PC-9 (cell line): ENCODE measurements at regions not wholly inside any gene's neighbourhood (a gene's known extent, or its start where the extent isn't known, plus 50 kb on each side); places are given as distances from the start of the nearest gene placed in this dataset.
A peak's percentile ranks its signal among the peaks of the same experiment; 100 is the strongest.

Experiments
- BruUV-seq: library from RNA; stranded (reverse); fragments of 400-500 nt; replicated peaks from 2 replicates; lab custom pipeline; 2021; lab: Mats Ljungman, UMichigan
- CTCF ChIA-PET: fragments of 300-600 bp; sonication (Branson Sonifier 250); formaldehyde crosslinking; loops from one replicate; lab custom pipeline; 2022; ENCODE audit warnings: antibody characterized with exemption; lab: Charles Lee
- POLR2A ChIA-PET: fragments of 300-600 bp; sonication (Branson Sonifier 250); formaldehyde crosslinking; loops from one replicate; lab custom pipeline; 2022; ENCODE audit warnings: antibody characterized with exemption; ENCODE audit not compliant: unreplicated experiment; lab: Charles Lee
- DNase-seq, 2 experiments: peaks; one replicate each; pipeline versions ENCODE4 v3.0.0 to v3.0.0-alpha.2; 2015 to 2022; ENCODE audit warnings: mixed read lengths in 1 of 2
- H2AFZ ChIP-seq: fragments of 200-600 bp; sonication (generic); 2 replicates; pipeline ENCODE4 v1.8.1; 2017; ENCODE audit warnings: antibody characterized with exemption
- H3F3A ChIP-seq: fragments of 200-600 bp; sonication (generic); 2 replicates; pipeline ENCODE4 v1.8.1; 2017; ENCODE audit warnings: antibody characterized with exemption, mild to moderate bottlenecking, low read depth; ENCODE audit not compliant: insufficient read depth
- H3K27ac ChIP-seq: fragments of 200-600 bp; sonication (generic); 2 replicates; pipeline ENCODE4 v1.6.1; 2016; ENCODE audit warnings: mixed run types
- H3K27me3 ChIP-seq: fragments of 200-600 bp; sonication (generic); 2 replicates; pipeline ENCODE4 v1.6.1; 2016; ENCODE audit warnings: low read depth, mixed run types; ENCODE audit not compliant: insufficient read depth
- H3K36me3 ChIP-seq: fragments of 200-600 bp; sonication (generic); 2 replicates; pipeline ENCODE4 v1.6.1; 2016; ENCODE audit warnings: low read depth, mixed run types
- H3K4me1 ChIP-seq: fragments of 200-600 bp; sonication (generic); replicated peaks from 2 replicates; pipeline ENCODE4 v1.6.1; 2016; ENCODE audit warnings: mixed run types; ENCODE audit not compliant: insufficient read depth
- H3K4me2 ChIP-seq: fragments of 200-600 bp; sonication (generic); 2 replicates; pipeline ENCODE4 v1.6.1; 2017; ENCODE audit warnings: mixed run types
- H3K4me3 ChIP-seq: fragments of 200-600 bp; sonication (generic); 2 replicates; pipeline ENCODE4 v1.6.1; 2016; ENCODE audit warnings: mixed run types
- H3K79me2 ChIP-seq: fragments of 200-600 bp; sonication (generic); 2 replicates; pipeline ENCODE4 v1.6.1; 2017; ENCODE audit warnings: low read depth, mixed run types
- H3K9me2 ChIP-seq: fragments of 200-600 bp; sonication (generic); 2 replicates; pipeline ENCODE4 v1.8.1; 2017; ENCODE audit warnings: mild to moderate bottlenecking; ENCODE audit not compliant: insufficient read depth
- H3K9me3 ChIP-seq: fragments of 200-600 bp; sonication (generic); 2 replicates; pipeline ENCODE4 v1.8.1; 2016; ENCODE audit warnings: low read depth; ENCODE audit not compliant: insufficient read depth
- H4K20me1 ChIP-seq: fragments of 200-600 bp; sonication (generic); 2 replicates; pipeline ENCODE4 v1.8.1; 2017; ENCODE audit not compliant: insufficient read depth
- EZH2 ChIP-seq: fragments of 200-600 bp; sonication (generic); IDR thresholded peaks from 2 replicates; pipeline ENCODE4 v1.8.0; 2017; ENCODE audit warnings: antibody characterized with exemption, low read depth
- intact Hi-C: fragments of 100-400 bp; cut with micrococcal nuclease; formaldehyde crosslinking; loops from one replicate; pipeline ENCODE4 v1.10.0; 2022; ENCODE audit not compliant: unreplicated experiment
- TF ChIP-seq, protein P1 (sequence below): fragments of 200-600 bp; sonication (generic); conservative IDR thresholded peaks from 2 replicates; pipeline ENCODE4 v1.6.1; 2017; ENCODE audit warnings: mixed run types, antibody characterized with exemption, mild to moderate bottlenecking, moderate library complexity

GRCh38 chr4:144818136-144818535 lies 172.2 kb downstream of the HHIP start:
- intact Hi-C loops, result no loop called here
- CTCF ChIA-PET, result no interaction called here
- Histone ChIP-seq H4K20me1 (no peaks in the 10 kb centered on the region), H3K4me3 (no peak overlapping the region), H3K36me3 (no peaks in the 10 kb centered on the region), H3K27me3 (no peaks in the 10 kb centered on the region), H3K4me2 (no peak overlapping the region), H3K9me3 (no peaks in the 10 kb centered on the region), H3K27ac (no peak overlapping the region), H3F3A (no peaks in the 10 kb centered on the region), H3K79me2 (no peaks in the 10 kb centered on the region), H2AFZ (no peak overlapping the region), H3K4me1 (no peaks in the 10 kb centered on the region), H3K9me2 (no peaks in the 10 kb centered on the region)
- POLR2A ChIA-PET, result no interaction called here
- peak; percentile 11 to 53 for DNase-seq
- TF ChIP-seq, protein P1, sequence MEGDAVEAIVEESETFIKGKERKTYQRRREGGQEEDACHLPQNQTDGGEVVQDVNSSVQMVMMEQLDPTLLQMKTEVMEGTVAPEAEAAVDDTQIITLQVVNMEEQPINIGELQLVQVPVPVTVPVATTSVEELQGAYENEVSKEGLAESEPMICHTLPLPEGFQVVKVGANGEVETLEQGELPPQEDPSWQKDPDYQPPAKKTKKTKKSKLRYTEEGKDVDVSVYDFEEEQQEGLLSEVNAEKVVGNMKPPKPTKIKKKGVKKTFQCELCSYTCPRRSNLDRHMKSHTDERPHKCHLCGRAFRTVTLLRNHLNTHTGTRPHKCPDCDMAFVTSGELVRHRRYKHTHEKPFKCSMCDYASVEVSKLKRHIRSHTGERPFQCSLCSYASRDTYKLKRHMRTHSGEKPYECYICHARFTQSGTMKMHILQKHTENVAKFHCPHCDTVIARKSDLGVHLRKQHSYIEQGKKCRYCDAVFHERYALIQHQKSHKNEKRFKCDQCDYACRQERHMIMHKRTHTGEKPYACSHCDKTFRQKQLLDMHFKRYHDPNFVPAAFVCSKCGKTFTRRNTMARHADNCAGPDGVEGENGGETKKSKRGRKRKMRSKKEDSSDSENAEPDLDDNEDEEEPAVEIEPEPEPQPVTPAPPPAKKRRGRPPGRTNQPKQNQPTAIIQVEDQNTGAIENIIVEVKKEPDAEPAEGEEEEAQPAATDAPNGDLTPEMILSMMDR, result no peak
- no peak for TF ChIP-seq EZH2
- no TSS peak for BruUV-seq

DNA sequence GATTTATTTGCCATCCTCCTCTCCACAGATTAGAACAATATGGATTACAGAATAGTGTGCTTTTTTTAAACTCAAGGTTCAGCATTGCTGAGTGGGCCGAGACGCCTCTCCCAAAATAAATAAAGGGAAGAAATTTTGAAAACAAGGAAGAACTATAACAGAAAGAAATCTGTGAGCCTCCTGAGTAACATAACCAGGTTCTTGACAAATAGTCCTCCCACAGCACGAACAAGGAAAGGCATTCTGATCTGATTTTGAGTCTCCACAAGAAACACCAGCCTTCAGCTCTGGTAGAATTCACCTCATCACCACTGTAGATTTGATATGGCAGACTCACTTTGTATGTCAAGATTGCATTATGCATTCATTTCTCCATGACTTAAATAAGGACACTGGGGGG lies 173.6 kb downstream of the HHIP start:
- no peaks in the 10 kb centered on the region for H4K20me1 ChIP-seq
- H3K9me2 ChIP-seq, result no peaks in the 10 kb centered on the region
- ChIA-PET CTCF (no interaction called here), POLR2A (no interaction called here)
- no peak overlapping the region for H3K27ac ChIP-seq
- H3K36me3 ChIP-seq, result no peaks in the 10 kb centered on the region
- no peaks in the 10 kb centered on the region for H3K27me3 ChIP-seq
- H3K4me1 ChIP-seq, result no peaks in the 10 kb centered on the region
- no peak for DNase-seq
- no peaks in the 10 kb centered on the region for H3K79me2 ChIP-seq
- H2AFZ ChIP-seq, result no peak overlapping the region
- no TSS peak for BruUV-seq
- no peak overlapping the region for H3K4me3 ChIP-seq
- H3F3A ChIP-seq, result no peaks in the 10 kb centered on the region
- TF ChIP-seq, protein P1, result no peak
- TF ChIP-seq EZH2, result no peak
- no peak overlapping the region for H3K4me2 ChIP-seq
- intact Hi-C loops, result no loop called here
- no peaks in the 10 kb centered on the region for H3K9me3 ChIP-seq

DNA sequence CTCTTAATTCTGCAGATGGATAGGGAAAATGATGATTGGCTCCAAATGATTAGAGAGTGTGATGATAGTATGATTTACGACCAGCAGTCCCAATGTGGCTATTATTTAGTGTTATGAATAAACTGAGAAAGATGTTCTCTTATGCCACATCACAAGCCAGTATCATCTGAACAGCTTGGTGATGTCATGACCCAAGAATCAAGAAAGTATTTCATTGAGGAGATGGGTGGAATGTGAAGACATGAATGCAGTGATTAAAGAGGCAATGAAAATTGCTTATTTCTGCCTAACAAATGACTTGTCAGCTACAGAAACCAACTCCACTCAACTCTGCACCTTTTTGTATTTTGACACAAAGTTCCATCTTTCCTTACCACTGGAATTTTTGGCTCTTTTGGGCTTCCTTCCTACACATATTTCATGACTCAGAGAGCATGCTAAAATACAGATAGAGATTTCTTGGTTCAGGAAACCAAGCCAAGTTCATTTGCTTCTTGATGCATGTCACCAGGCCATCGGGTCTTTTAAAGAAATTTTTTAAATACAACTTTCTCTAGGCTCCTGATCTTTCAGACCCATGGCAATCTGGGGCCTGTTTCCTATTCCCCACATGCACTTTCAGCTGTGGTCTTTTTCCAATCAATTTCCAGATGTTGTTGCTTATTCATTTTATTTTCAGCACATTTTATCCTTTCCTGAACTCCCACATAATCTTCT lies 174.2 kb downstream of the HHIP start:
- intact Hi-C loops, result no loop called here
- H3K27me3 ChIP-seq, result no peaks in the 10 kb centered on the region
- no peaks in the 10 kb centered on the region for H3K36me3 ChIP-seq
- no peak overlapping the region for H3K4me3 ChIP-seq
- H3K4me1 ChIP-seq, result no peaks in the 10 kb centered on the region
- H4K20me1 ChIP-seq, result no peaks in the 10 kb centered on the region
- no peaks in the 10 kb centered on the region for H3F3A ChIP-seq
- H2AFZ ChIP-seq, result no peak overlapping the region
- H3K79me2 ChIP-seq, result no peaks in the 10 kb centered on the region
- CTCF ChIA-PET, result no interaction called here
- H3K9me2 ChIP-seq, result no peaks in the 10 kb centered on the region
- no peaks in the 10 kb centered on the region for H3K9me3 ChIP-seq
- DNase-seq, result no peak
- TF ChIP-seq, protein P1, result no peak
- no peak for TF ChIP-seq EZH2
- no TSS peak for BruUV-seq
- H3K27ac ChIP-seq, result no peak overlapping the region
- POLR2A ChIA-PET, result no interaction called here
- no peak overlapping the region for H3K4me2 ChIP-seq
